WTC11 (cell line): ENCODE measurements at regions not wholly inside any gene's neighbourhood (a gene's known extent, or its start where the extent isn't known, plus 50 kb on each side); places are given as distances from the start of the nearest gene placed in this dataset.

Experiments
- ATAC-seq: fragments of 200-7000 bp; cut with Tn5 transposase; 2 replicates; pipeline ENCODE4 v1.10.0; 2021; ENCODE audit warnings: mild to moderate bottlenecking, moderate library complexity
- CTCF ChIA-PET: fragments of 300-600 bp; sonication (Branson Sonifier 250); formaldehyde crosslinking; loops from one replicate; lab custom pipeline; 2021; ENCODE audit warnings: antibody characterized with exemption; lab: Charles Lee
- POLR2A ChIA-PET: fragments of 350-600 bp; sonication (Branson Sonifier 250); formaldehyde crosslinking; loops from one replicate; lab custom pipeline; 2021; ENCODE audit warnings: antibody characterized with exemption; lab: Charles Lee
- DNase-seq: peaks from one replicate; pipeline ENCODE4 v3.0.0; 2021; ENCODE audit warnings: low spot score
- H3K27ac Mint-ChIP-seq: 2 replicates; pipeline ENCODE4 v1.8.0; 2021; ENCODE audit warnings: mixed read lengths
- H3K27me3 Mint-ChIP-seq: 2 replicates; pipeline ENCODE4 v1.8.0; 2021; ENCODE audit warnings: low read depth, mild to moderate bottlenecking, moderate library complexity, mixed read lengths
- H3K36me3 Mint-ChIP-seq: 2 replicates; pipeline ENCODE4 v1.8.0; 2021; ENCODE audit warnings: mixed read lengths
- H3K4me1 Mint-ChIP-seq: 2 replicates; pipeline ENCODE4 v1.8.0; 2022; ENCODE audit warnings: mixed read lengths
- H3K4me3 Mint-ChIP-seq: 2 replicates; pipeline ENCODE4 v1.8.0; 2021; ENCODE audit warnings: mild to moderate bottlenecking, moderate library complexity, mixed read lengths
- H3K9me3 Mint-ChIP-seq: 2 replicates; pipeline ENCODE4 v1.8.0; 2021; ENCODE audit warnings: mixed read lengths
- ATF2 ChIP-seq: sonication (generic); formaldehyde crosslinking; IDR thresholded peaks from 2 replicates; pipeline ENCODE4 v1.8.1; 2022; ENCODE audit warnings: low read depth, missing genetic modification reagents, borderline replicate concordance
- E2F4 ChIP-seq: sonication (generic); formaldehyde crosslinking; IDR thresholded peaks from 2 replicates; pipeline ENCODE4 v1.8.1; 2022; ENCODE audit warnings: low read depth, mild to moderate bottlenecking, moderate library complexity, missing genetic modification reagents, borderline replicate concordance
- EMX1 ChIP-seq: fragments of 250-450 bp; sonication (Bioruptor Pico); IDR thresholded peaks from 2 replicates; pipeline ENCODE4 v1.8.0; 2021; ENCODE audit warnings: mild to moderate bottlenecking
- ETV6 ChIP-seq: sonication (generic); formaldehyde crosslinking; IDR thresholded peaks from 2 replicates; pipeline ENCODE4 v1.8.1; 2022; ENCODE audit warnings: mild to moderate bottlenecking, missing genetic modification reagents
- IRF2 ChIP-seq: sonication (generic); formaldehyde crosslinking; IDR thresholded peaks from 2 replicates; pipeline ENCODE4 v1.8.0; 2022; ENCODE audit warnings: low read depth, missing genetic modification reagents, borderline replicate concordance
- JAZF1 ChIP-seq: fragments of 250-450 bp; sonication (Bioruptor Pico); IDR thresholded peaks from 2 replicates; pipeline ENCODE4 v1.9.0; 2021; ENCODE audit warnings: moderate library complexity, mild to moderate bottlenecking, inconsistent platforms
- JUN ChIP-seq: sonication (generic); formaldehyde crosslinking; IDR thresholded peaks from 2 replicates; pipeline ENCODE4 v1.8.0; 2023; ENCODE audit warnings: mild to moderate bottlenecking, missing genetic modification reagents
- KAT7 ChIP-seq: sonication (generic); formaldehyde crosslinking; IDR thresholded peaks from 2 replicates; pipeline ENCODE4 v1.8.1; 2023; ENCODE audit warnings: missing genetic modification reagents, mild to moderate bottlenecking, borderline replicate concordance
- NFATC4 ChIP-seq: fragments of 250-450 bp; sonication (Bioruptor Pico); IDR thresholded peaks from 2 replicates; pipeline ENCODE4 v1.9.0; 2021; ENCODE audit warnings: mild to moderate bottlenecking
- NFYB ChIP-seq: sonication (generic); formaldehyde crosslinking; conservative IDR thresholded peaks from 2 replicates; pipeline ENCODE4 v1.8.0; 2022; ENCODE audit warnings: low read depth, missing genetic modification reagents
- NR2C2 ChIP-seq: sonication (generic); formaldehyde crosslinking; IDR thresholded peaks from 2 replicates; pipeline ENCODE4 v1.8.0; 2022; ENCODE audit warnings: mild to moderate bottlenecking, missing genetic modification reagents
- RORB ChIP-seq: fragments of 250-450 bp; sonication (Bioruptor Pico); IDR thresholded peaks from 2 replicates; pipeline ENCODE4 v1.9.0; 2021; ENCODE audit warnings: mild to moderate bottlenecking
- SMAD4 ChIP-seq: sonication (generic); formaldehyde crosslinking; IDR thresholded peaks from 2 replicates; pipeline ENCODE4 v1.8.0; 2022; ENCODE audit warnings: mild to moderate bottlenecking, missing genetic modification reagents
- TCF7 ChIP-seq: sonication (generic); formaldehyde crosslinking; IDR thresholded peaks from 2 replicates; pipeline ENCODE4 v1.8.0; 2022; ENCODE audit warnings: mild to moderate bottlenecking, low read depth, missing genetic modification reagents, moderate library complexity
- TEAD4 ChIP-seq: sonication (generic); formaldehyde crosslinking; IDR thresholded peaks from 2 replicates; pipeline ENCODE4 v1.8.0; 2022; ENCODE audit warnings: mild to moderate bottlenecking, missing genetic modification reagents
- ZNF121 ChIP-seq: sonication (generic); formaldehyde crosslinking; IDR thresholded peaks from 2 replicates; pipeline ENCODE4 v1.8.0; 2023; ENCODE audit warnings: missing genetic modification reagents
- ZNF219 ChIP-seq: sonication (generic); formaldehyde crosslinking; IDR thresholded peaks from 2 replicates; pipeline ENCODE4 v1.8.0; 2023; ENCODE audit warnings: missing genetic modification reagents, mild to moderate bottlenecking, borderline replicate concordance
- ZNF532 ChIP-seq: fragments of 250-450 bp; sonication (Bioruptor Pico); IDR thresholded peaks from 2 replicates; pipeline ENCODE4 v1.9.0; 2021; ENCODE audit warnings: mild to moderate bottlenecking, borderline replicate concordance
- ZNF671 ChIP-seq: fragments of 250-450 bp; sonication (Bioruptor Pico); IDR thresholded peaks from 2 replicates; pipeline ENCODE4 v1.8.0; 2021; ENCODE audit warnings: mild to moderate bottlenecking
- TF ChIP-seq, protein P1 (sequence below): sonication (generic); formaldehyde crosslinking; IDR thresholded peaks from 2 replicates; pipeline ENCODE4 v1.8.0; 2022; ENCODE audit warnings: mild to moderate bottlenecking, missing genetic modification reagents
- TF ChIP-seq, protein P2 (sequence below): sonication (generic); formaldehyde crosslinking; IDR thresholded peaks from 2 replicates; pipeline ENCODE4 v1.8.1; 2022; ENCODE audit warnings: mild to moderate bottlenecking, missing genetic modification reagents, moderate library complexity, borderline replicate concordance
- TF ChIP-seq, protein P3 (sequence below): sonication (generic); formaldehyde crosslinking; IDR thresholded peaks from 2 replicates; pipeline ENCODE4 v1.8.1; 2023; ENCODE audit warnings: mild to moderate bottlenecking, missing genetic modification reagents, moderate library complexity

DNA sequence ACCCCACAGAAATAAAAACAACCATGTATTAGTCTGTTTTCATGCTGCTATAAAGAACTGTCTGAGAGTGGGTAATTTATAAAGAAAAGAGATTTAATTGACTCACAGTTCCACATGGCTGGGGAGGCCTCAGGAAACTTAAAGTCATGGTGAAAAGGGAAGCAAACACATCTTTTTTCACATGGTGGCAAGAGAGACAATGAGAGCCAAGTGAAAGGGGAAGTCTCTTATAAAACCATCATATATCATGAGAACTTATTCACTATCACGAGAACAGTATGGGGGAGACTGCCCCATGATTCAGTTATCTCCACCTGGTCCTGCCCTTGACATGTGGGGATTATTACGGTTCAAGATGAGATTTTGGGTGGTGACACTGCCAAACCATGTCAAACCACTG lies 141.5 kb downstream of the ZMAT3 start:
- DNase-seq (no peak), ATAC-seq (no peak)
- H3K9me3 Mint-ChIP-seq = peaks cover 73% of the 10 kb centered on the region
- no peak for TF ChIP-seq TEAD4 (CRISPR knock-in tag)
- TF ChIP-seq, protein P1, sequence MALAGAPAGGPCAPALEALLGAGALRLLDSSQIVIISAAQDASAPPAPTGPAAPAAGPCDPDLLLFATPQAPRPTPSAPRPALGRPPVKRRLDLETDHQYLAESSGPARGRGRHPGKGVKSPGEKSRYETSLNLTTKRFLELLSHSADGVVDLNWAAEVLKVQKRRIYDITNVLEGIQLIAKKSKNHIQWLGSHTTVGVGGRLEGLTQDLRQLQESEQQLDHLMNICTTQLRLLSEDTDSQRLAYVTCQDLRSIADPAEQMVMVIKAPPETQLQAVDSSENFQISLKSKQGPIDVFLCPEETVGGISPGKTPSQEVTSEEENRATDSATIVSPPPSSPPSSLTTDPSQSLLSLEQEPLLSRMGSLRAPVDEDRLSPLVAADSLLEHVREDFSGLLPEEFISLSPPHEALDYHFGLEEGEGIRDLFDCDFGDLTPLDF (CRISPR knock-in tag) = no peak
- TF ChIP-seq IRF2 (CRISPR knock-in tag) = no peak
- TF ChIP-seq KAT7 (CRISPR knock-in tag) = no peak
- no peak for TF ChIP-seq SMAD4 (CRISPR knock-in tag)
- TF ChIP-seq ZNF532 (CRISPR knock-in tag) = no peak
- TF ChIP-seq, protein P2, sequence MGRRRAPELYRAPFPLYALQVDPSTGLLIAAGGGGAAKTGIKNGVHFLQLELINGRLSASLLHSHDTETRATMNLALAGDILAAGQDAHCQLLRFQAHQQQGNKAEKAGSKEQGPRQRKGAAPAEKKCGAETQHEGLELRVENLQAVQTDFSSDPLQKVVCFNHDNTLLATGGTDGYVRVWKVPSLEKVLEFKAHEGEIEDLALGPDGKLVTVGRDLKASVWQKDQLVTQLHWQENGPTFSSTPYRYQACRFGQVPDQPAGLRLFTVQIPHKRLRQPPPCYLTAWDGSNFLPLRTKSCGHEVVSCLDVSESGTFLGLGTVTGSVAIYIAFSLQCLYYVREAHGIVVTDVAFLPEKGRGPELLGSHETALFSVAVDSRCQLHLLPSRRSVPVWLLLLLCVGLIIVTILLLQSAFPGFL (CRISPR knock-in tag) = no peak
- no peak for TF ChIP-seq NFYB (CRISPR knock-in tag)
- no peak for TF ChIP-seq NR2C2
- no peak for TF ChIP-seq ATF2 (CRISPR knock-in tag)
- TF ChIP-seq RORB (CRISPR knock-in tag) = no peak
- TF ChIP-seq TCF7 (CRISPR knock-in tag) = no peak
- TF ChIP-seq, all 79 proteins: peak for 0
- Mint-ChIP-seq H3K27me3 (peaks cover 3% of the 10 kb centered on the region; the same call in 1 of the 2 replicates), H3K4me1 (no peaks in the 10 kb centered on the region), H3K36me3 (peaks cover 34% of the 10 kb centered on the region), H3K4me3 (no peak overlapping the region), H3K27ac (no peak overlapping the region)
- POLR2A ChIA-PET = no interaction called here
- CTCF ChIA-PET = no interaction called here

GRCh38 chr3:178916223-178916622 lies 155.4 kb downstream of the ZMAT3 start:
- Mint-ChIP-seq H3K27ac (no peak overlapping the region), H3K36me3 (peaks cover 19% of the 10 kb centered on the region), H3K4me1 (no peaks in the 10 kb centered on the region), H3K4me3 (no peak overlapping the region), H3K9me3 (peaks cover 31% of the 10 kb centered on the region), H3K27me3 (no peaks in the 10 kb centered on the region)
- POLR2A ChIA-PET = no interaction called here
- CTCF ChIA-PET = no interaction called here
- ATAC-seq = no peak
- no peak for DNase-seq
- TF ChIP-seq, protein P3, sequence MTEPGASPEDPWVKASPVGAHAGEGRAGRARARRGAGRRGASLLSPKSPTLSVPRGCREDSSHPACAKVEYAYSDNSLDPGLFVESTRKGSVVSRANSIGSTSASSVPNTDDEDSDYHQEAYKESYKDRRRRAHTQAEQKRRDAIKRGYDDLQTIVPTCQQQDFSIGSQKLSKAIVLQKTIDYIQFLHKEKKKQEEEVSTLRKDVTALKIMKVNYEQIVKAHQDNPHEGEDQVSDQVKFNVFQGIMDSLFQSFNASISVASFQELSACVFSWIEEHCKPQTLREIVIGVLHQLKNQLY (CRISPR knock-in tag) = no peak
- TF ChIP-seq E2F4 (CRISPR knock-in tag) (no peak), ZNF532 (CRISPR knock-in tag) (no peak), ZNF671 (CRISPR knock-in tag) (no peak), NR2C2 (no peak), EMX1 (CRISPR knock-in tag) (no peak), JUN (CRISPR knock-in tag) (no peak), ZNF121 (CRISPR knock-in tag) (no peak), JAZF1 (no peak), ZNF219 (no peak), ETV6 (CRISPR knock-in tag) (no peak), NFATC4 (CRISPR knock-in tag) (no peak)
